Natural killer cell treated with Interleukin-12 subunit alpha and Interleukin-12 subunit beta and Interleukin-15 and Interleukin-18, amount 100 ng/mL, for 72 hours (primary cell): ENCODE measurements at regions not wholly inside any gene's neighbourhood (a gene's known extent, or its start where the extent isn't known, plus 50 kb on each side); places are given as distances from the start of the nearest gene placed in this dataset.
"Not testable (repeated sequence)": the region's sequence is repeated elsewhere in the genome, so short reads cannot be mapped to it uniquely, and the experiment has no call there.

ENCODE experiments used
- ATAC-seq, 2 donors: fragments of 150-1000 bp; cut with Tn5 transposase in 1 of 2; sonication (Bioruptor Pico), chemical (Tn5 transposase) in 1 of 2; 2 replicates each; pipeline ENCODE4 v1.10.0; 2021
- DNase-seq: peaks from one replicate; pipeline ENCODE4 v3.0.0; 2022; ENCODE audit warnings: low spot score
- H3K27ac Mint-ChIP-seq, 2 donors: 1 replicate in 1 of 2; 2 replicates in 1 of 2; pipeline ENCODE4 v1.8.0; 2022; ENCODE audit warnings: mixed read lengths in 2 of 2, mild to moderate bottlenecking in 1 of 2, moderate library complexity in 1 of 2
- H3K27me3 Mint-ChIP-seq, 2 donors: 1 replicate in 1 of 2; 2 replicates in 1 of 2; pipeline ENCODE4 v1.8.0; 2022; ENCODE audit warnings: mixed read lengths in 2 of 2
- H3K36me3 Mint-ChIP-seq: one replicate; pipeline ENCODE4 v1.8.0; 2022; ENCODE audit warnings: mixed read lengths
- H3K4me1 Mint-ChIP-seq, 2 donors: 1 replicate in 1 of 2; 2 replicates in 1 of 2; pipeline ENCODE4 v1.8.0; 2022; ENCODE audit warnings: low read depth in 2 of 2, mixed read lengths in 2 of 2, mild to moderate bottlenecking in 1 of 2
- H3K4me3 Mint-ChIP-seq: one replicate; pipeline ENCODE4 v1.8.0; 2022; ENCODE audit warnings: mixed read lengths
- H3K9me3 Mint-ChIP-seq: 2 replicates; pipeline ENCODE4 v1.8.0; 2022; ENCODE audit warnings: mixed read lengths

DNA sequence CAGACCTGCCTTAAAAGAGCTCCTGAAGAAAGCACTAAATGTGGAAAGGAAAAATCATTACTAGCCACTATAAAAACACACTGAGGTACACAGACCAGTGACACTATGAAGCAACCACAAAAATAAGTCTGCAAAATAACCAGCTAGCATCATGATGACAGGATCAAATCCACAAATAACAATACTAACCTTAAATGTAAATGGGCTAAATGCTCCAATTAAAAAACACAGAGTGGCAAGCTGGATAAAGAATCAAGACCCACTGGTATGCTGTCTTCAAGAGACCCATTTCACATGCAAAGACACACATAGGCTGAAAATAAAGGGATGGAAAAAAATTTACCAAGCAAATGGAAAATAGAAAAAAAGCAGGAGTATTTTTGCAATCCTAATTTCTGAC is 114.5 kb downstream of the MTHFS start:
- Mint-ChIP-seq H3K27me3 (peaks cover 18 to 54% of the 10 kb centered on the region in 2 donors), H3K36me3 (peaks cover 29% of the 10 kb centered on the region), H3K9me3 (peaks cover 12% of the 10 kb centered on the region)
- not testable (repeated sequence) for H3K4me1 Mint-ChIP-seq, H3K4me3 Mint-ChIP-seq, DNase-seq, H3K27ac Mint-ChIP-seq, ATAC-seq
